GM06990 (cell line): ENCODE measurements at regions not wholly inside any gene's neighbourhood (a gene's known extent, or its start where the extent isn't known, plus 50 kb on each side); places are given as distances from the start of the nearest gene placed in this dataset.

Experiments used
- DNase-seq: peaks from one replicate; pipeline ENCODE4 v3.0.0-alpha.2; 2011; ENCODE audit not compliant: insufficient read length; ENCODE audit errors: extremely low read depth
- H3K27me3 ChIP-seq: replicated peaks from 2 replicates; pipeline ENCODE4 v1.6.0; 2011; ENCODE audit warnings: low read length; ENCODE audit not compliant: control insufficient read depth, insufficient read depth
- H3K36me3 ChIP-seq: 2 replicates; pipeline ENCODE4 v1.5.1; 2011; ENCODE audit warnings: low read length; ENCODE audit not compliant: control insufficient read depth, insufficient read depth
- H3K4me3 ChIP-seq: replicated peaks from 2 replicates; pipeline ENCODE4 v1.5.1; 2011; ENCODE audit warnings: low read depth, mild to moderate bottlenecking, control low read depth, low read length
- TF ChIP-seq, protein P1 (sequence below): IDR thresholded peaks from 2 replicates; pipeline ENCODE4 v1.5.1; 2011; ENCODE audit warnings: low read length, control low read depth, mild to moderate bottlenecking, inconsistent platforms; ENCODE audit not compliant: insufficient read depth, poor library complexity, severe bottlenecking

DNA sequence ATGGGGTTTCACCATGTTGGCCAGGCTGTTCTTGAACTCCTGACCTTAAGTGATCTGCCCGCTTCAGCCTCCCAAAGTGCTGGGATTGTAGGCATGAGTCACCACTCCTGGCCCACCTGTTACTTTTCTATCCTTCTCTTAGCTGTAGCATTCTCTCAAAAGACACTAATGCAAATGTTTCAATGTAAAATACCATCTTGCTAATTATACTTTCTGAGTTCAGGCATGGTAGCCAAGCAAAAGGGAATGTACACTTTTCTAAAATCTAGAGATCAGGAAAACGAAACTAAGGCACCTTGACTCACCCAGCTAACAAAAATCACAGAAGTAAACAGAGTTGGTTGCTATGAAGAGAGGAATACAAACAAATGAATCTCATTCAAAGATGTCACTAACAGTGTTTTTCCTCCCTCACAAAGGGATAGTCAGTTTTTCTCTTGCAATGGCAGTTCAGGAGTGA is 401.0 kb upstream of the NRP1 start:
- TF ChIP-seq, protein P1, sequence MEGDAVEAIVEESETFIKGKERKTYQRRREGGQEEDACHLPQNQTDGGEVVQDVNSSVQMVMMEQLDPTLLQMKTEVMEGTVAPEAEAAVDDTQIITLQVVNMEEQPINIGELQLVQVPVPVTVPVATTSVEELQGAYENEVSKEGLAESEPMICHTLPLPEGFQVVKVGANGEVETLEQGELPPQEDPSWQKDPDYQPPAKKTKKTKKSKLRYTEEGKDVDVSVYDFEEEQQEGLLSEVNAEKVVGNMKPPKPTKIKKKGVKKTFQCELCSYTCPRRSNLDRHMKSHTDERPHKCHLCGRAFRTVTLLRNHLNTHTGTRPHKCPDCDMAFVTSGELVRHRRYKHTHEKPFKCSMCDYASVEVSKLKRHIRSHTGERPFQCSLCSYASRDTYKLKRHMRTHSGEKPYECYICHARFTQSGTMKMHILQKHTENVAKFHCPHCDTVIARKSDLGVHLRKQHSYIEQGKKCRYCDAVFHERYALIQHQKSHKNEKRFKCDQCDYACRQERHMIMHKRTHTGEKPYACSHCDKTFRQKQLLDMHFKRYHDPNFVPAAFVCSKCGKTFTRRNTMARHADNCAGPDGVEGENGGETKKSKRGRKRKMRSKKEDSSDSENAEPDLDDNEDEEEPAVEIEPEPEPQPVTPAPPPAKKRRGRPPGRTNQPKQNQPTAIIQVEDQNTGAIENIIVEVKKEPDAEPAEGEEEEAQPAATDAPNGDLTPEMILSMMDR: no peak
- DNase-seq: peak; percentile 50
- H3K4me3 ChIP-seq: no peak overlapping the region
- no peaks in the 10 kb centered on the region for H3K36me3 ChIP-seq
- H3K27me3 ChIP-seq: no peaks in the 10 kb centered on the region

DNA sequence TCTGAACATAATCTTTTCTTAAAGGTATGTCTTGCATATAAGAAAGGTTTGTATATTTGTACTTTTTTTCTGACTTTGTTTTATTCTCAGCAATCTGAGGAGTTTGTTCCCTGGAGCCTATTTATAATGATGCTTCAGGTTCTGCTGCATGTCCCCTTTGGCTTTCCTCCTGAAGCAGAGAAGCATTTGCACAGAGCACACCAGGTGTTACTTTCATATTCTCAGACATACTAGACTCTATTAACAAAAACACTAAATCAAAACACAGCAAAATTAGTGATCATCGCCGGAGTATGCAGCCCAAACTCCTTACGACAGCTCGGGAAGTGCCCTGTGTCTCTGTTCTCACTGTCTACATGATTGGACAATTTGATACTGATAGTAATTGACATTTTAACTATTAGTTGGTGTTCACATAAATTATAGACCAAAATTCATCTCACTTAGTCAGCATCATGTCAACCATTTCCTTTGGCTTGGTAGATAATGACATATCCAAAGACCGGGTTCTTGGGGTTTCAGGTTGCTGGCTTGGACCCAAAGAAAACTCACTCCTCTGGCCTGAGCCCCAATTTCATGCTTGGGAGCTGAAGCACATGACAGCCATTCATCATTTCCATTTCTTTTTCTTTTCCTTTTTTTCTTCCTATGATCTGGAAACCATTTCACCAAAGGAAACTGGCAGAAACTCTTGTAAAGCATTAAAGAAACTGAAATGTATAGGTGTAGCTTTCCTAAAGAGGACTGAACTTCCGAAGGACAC is 400.1 kb upstream of the NRP1 start:
- Histone ChIP-seq H3K36me3 (no peaks in the 10 kb centered on the region), H3K4me3 (no peak overlapping the region), H3K27me3 (no peaks in the 10 kb centered on the region)
- DNase-seq: no peak
- TF ChIP-seq, protein P1: no peak

DNA sequence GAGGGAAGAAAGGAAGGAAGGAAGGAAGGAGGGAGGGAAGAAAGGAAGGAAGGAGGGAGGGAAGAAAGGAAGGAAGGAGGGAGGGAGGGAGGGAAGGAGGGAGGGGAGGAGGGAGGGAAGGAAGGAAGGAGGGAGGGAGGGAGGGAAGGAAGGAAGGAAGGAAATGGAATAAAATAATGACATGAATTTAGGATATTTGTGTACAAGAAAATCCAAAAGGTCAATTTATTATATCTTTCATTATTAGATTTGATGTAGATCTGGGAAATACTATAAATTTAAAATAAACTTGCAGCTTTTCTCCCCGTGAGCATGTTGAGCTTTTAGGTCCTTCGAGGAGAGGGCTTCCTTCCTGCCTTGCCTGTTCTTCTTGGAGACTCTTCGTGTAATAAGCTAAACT is 398.6 kb upstream of the NRP1 start:
- no peak for DNase-seq
- Histone ChIP-seq H3K27me3 (no peaks in the 10 kb centered on the region), H3K36me3 (no peaks in the 10 kb centered on the region), H3K4me3 (no peak overlapping the region)
- TF ChIP-seq, protein P1: no peak

DNA sequence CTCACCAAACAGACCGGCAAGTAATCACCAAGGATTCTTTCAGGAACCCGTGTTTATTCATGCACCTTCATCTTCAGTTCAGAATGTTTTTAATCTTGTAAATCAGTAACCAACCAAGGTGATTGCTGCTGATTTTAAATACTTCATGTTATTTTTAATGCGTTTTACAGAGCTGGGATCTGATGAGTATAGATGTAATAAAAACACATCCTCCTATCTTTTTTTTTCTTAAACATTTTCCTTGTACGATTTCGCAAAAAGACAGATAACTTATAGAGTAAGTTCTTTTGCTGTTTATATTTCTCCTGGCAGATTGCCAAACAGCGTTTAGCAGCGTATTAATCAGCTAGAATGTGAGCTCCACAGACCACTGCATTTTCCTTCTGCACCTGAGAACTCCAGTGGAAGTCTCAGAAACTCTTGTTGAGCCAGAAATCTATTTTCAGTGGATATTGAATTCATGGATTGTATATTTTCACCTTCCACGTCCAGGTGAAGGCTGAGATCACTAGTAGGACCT is 397.8 kb upstream of the NRP1 start:
- H3K36me3 ChIP-seq: no peaks in the 10 kb centered on the region
- TF ChIP-seq, protein P1: no peak
- H3K27me3 ChIP-seq: no peaks in the 10 kb centered on the region
- no peak overlapping the region for H3K4me3 ChIP-seq
- no peak for DNase-seq

DNA sequence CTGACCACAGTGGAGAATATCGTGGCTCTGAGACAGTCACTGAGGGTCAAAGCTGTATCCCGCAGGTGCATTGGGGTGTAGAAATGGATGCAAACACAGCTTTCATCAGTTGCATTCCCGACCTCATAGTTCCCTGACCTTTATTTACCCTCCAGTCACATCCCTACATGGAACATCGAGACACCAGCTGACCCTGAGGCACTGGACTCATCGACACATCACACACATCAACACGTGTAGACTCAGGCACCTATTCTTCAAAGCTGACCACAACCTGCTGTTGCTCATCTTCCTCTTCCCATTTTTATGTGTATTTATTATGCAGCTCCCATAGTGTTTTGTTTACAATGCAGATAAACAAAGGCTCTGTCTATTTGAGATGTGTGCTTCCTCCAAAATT is 396.9 kb upstream of the NRP1 start:
- DNase-seq: no peak
- Histone ChIP-seq H3K4me3 (no peak overlapping the region), H3K27me3 (no peaks in the 10 kb centered on the region), H3K36me3 (no peaks in the 10 kb centered on the region)
- TF ChIP-seq, protein P1: no peak
